Duodenal mucosa (tissue), 2 donors: ENCODE measurements at regions not wholly inside any gene's neighbourhood (a gene's known extent, or its start where the extent isn't known, plus 50 kb on each side); places are given as distances from the start of the nearest gene placed in this dataset.
"Not testable (repeated sequence)": the region's sequence is repeated elsewhere in the genome, so short reads cannot be mapped to it uniquely, and the experiment has no call there.

Experiments used
- H3K27ac ChIP-seq: one replicate; pipeline ENCODE4 v1.7.0; 2013; ENCODE audit warnings: low read depth, low read length
- H3K27me3 ChIP-seq, 2 donors: one replicate each; pipeline ENCODE4 v1.7.0; 2013; ENCODE audit warnings: low read length in 2 of 2, control low read depth in 1 of 2; ENCODE audit not compliant: insufficient read depth in 2 of 2, control insufficient read depth in 1 of 2
- H3K36me3 ChIP-seq, 2 donors: one replicate each; pipeline ENCODE4 v1.7.0; 2013; ENCODE audit warnings: low read length in 2 of 2, control low read depth in 1 of 2; ENCODE audit not compliant: insufficient read depth in 2 of 2, control insufficient read depth in 1 of 2
- H3K4me1 ChIP-seq, 2 donors: one replicate each; pipeline ENCODE4 v1.7.0; 2013; ENCODE audit warnings: low read length in 2 of 2, control low read depth in 1 of 2; ENCODE audit not compliant: insufficient read depth in 2 of 2, control insufficient read depth in 1 of 2
- H3K4me3 ChIP-seq, 2 donors: one replicate each; pipeline ENCODE4 v1.7.0; 2013; ENCODE audit warnings: low read length in 2 of 2, low read depth in 1 of 2
- H3K9ac ChIP-seq, 2 donors: one replicate each; pipeline ENCODE4 v1.7.0; 2013; ENCODE audit warnings: low read length in 2 of 2, low read depth in 1 of 2
- H3K9me3 ChIP-seq, 2 donors: one replicate each; pipeline ENCODE4 v1.7.0; 2013; ENCODE audit warnings: low read length in 2 of 2, control low read depth in 1 of 2; ENCODE audit not compliant: control insufficient read depth in 1 of 2

DNA sequence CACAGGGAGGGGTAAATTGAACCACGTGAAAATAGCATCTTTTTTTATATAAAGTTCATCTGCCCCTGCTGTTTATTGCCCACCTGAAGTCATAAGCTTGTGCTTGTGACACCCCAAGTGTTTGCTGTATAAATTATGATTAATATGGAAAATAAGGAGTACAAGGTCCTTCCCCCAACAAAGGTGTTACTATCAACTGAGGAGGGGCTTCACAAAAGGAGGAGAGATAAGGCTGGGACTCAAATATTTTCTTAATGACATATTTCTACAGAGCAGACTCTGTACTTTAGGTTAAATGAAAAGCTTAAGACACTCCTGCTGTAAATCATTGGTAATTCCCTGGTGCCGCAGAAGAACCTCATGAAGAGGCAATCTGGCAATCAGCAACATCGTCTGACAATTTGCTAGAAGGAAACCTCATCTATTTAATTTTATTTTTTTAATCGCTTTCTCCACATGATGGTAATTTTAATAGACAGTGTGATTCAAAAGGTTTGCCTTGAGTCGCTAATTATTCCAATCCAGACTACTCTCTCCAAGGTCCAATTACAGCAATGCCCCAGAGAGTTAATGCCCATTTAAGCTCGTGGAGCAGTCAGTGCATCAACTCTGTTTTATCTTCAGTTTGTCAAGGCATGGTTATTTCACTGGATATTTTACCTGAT is 1432.4 kb downstream of the FAM181B start:
- Histone ChIP-seq H3K9ac (no peak overlapping the region), H3K36me3 (no peaks in the 10 kb centered on the region), H3K4me3 (no peak overlapping the region), H3K27me3 (no peaks in the 10 kb centered on the region), H3K27ac (no peak overlapping the region), H3K4me1 (no peaks in the 10 kb centered on the region), H3K9me3 (no peaks in the 10 kb centered on the region)

DNA sequence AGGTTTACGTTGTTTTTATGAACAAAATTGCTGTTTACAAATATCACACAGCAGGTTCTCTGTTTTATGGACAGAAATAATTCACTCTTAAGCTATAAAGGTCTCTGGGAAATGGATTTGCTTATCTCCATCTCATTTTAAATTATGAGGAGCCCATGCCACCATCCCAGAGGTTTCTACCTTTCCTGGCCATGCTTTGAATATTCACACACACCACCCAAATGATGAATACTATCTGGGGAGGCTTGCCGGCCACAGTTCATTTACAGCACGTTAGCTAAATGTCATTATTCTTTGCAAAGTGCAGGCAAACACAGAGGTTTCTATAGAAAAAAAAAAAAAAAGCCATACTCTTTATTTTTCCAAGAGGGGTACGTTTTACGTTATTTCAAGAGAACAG is 1446.7 kb downstream of the FAM181B start:
- no peak overlapping the region for H3K27ac ChIP-seq
- H3K4me3 ChIP-seq: no peak overlapping the region
- H3K9ac ChIP-seq: no peak overlapping the region
- H3K9me3 ChIP-seq: peaks cover 0 to 5% of the 10 kb centered on the region in 2 donors
- no peaks in the 10 kb centered on the region for H3K36me3 ChIP-seq
- no peaks in the 10 kb centered on the region for H3K27me3 ChIP-seq
- no peaks in the 10 kb centered on the region for H3K4me1 ChIP-seq

DNA sequence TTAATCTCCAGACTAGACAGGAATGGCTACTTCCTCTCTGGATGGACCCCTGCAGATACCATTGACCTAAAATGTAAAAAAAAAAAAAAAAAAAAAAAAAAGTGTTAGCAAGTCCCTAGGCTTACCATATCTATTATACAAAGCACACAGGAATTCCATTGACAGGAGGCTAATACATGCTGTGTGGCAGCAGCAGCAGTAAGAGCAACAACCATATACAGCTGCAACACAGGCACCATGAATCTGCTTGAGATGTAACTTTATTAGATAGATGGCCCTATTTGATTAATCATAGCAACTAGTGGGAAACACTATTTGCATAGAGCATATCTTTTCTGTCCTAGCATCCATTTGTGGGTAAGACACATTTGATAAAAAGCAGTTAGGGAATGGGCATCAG is 1447.1 kb downstream of the FAM181B start:
- no peak overlapping the region for H3K9ac ChIP-seq
- peaks cover 0 to 5% of the 10 kb centered on the region in 2 donors for H3K9me3 ChIP-seq
- no peaks in the 10 kb centered on the region for H3K27me3 ChIP-seq
- no peak overlapping the region for H3K27ac ChIP-seq
- H3K4me1 ChIP-seq: no peaks in the 10 kb centered on the region
- no peak overlapping the region for H3K4me3 ChIP-seq
- no peaks in the 10 kb centered on the region for H3K36me3 ChIP-seq

DNA sequence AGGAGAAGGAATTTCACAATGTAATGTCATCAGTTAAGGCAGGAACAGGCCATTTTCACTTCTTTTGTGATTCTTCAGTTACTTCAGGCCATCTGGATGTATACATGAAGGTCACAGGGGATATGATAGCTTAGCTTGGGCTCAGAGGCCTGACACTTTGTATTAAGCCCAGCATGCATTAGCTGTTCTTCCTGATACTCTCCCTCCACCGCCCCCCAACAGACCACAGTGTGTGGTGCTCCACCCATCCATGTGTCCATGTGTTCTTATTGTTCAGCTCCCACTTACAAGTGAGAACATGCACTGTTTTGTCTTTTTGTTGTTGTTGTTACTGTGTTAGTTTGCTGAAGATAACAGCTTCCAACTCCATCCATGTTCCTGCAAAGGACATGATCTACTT is 1453.4 kb downstream of the FAM181B start:
- H3K27ac ChIP-seq, H3K36me3 ChIP-seq, H3K4me1 ChIP-seq, H3K9me3 ChIP-seq, H3K9ac ChIP-seq, H3K4me3 ChIP-seq, H3K27me3 ChIP-seq: not testable (repeated sequence)

DNA sequence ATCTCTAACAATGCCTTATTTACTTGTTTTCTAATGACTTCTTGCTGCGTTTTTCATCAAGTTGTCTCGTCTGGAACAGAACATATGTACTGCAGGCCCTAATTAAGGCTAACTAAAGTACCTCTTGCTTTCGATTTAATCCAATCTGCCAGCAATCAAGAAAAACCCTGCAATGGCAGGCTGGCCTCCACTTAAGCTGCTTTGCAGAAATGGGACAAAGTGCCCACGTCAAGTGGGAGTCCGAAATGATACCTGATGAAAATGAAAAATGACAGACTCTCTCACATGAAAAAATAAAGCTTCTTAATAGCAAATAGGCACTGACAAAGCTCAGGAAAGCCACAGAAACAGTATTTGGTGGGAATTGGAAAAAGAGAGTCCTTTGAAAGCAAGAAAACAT is 1454.7 kb downstream of the FAM181B start:
- no peaks in the 10 kb centered on the region for H3K27me3 ChIP-seq
- no peak overlapping the region for H3K27ac ChIP-seq
- H3K36me3 ChIP-seq: no peaks in the 10 kb centered on the region
- no peak overlapping the region for H3K4me3 ChIP-seq
- no peaks in the 10 kb centered on the region for H3K4me1 ChIP-seq
- H3K9ac ChIP-seq: no peak overlapping the region
- no peaks in the 10 kb centered on the region for H3K9me3 ChIP-seq

DNA sequence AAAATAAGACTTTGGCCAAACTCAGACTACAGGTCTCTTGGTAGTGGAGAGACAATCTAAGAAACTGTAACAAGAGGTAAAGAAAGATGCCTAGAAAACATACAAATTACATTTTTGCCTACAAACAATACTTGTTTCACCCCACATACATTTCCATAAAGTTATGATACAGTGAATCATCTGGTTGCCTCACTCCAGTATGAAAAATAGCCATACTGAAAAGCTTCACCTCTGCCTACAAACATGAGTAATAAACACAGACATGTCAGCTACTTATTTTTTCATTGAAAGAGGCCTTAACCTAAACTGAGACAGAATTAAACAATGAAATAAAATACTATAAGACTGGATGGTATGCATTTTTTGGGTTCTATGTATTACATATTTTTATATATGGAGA is 1463.0 kb downstream of the FAM181B start:
- no peak overlapping the region for H3K27ac ChIP-seq
- H3K9ac ChIP-seq: no peak overlapping the region

DNA sequence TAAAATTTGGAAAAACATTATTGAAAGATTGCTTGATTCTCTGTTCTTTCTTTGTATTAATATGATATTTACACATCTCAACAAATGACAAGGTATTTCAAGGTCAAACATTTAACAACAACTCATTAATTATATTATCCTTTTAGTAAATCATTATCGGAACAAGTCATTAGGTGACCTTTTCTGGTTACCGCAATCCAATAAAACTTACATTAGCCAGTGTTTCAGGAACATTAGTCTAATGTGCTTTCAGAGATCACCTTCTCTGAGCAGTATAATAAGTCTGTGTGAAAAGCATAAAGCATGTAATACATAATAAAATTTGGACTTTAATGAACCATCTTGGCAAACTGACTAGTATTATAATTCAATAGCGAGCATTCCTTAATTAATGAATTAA is 1466.4 kb downstream of the FAM181B start:
- Histone ChIP-seq H3K27me3 (no peaks in the 10 kb centered on the region), H3K36me3 (no peaks in the 10 kb centered on the region), H3K9me3 (no peaks in the 10 kb centered on the region), H3K4me1 (no peaks in the 10 kb centered on the region), H3K27ac (no peak overlapping the region), H3K4me3 (no peak overlapping the region), H3K9ac (no peak overlapping the region)

More for the DNA sequence above, 1463.0 kb downstream of the FAM181B start:
- H3K4me3 ChIP-seq: no peak overlapping the region
- no peaks in the 10 kb centered on the region for H3K27me3 ChIP-seq
- H3K4me1 ChIP-seq: peaks cover 3 to 4% of the 10 kb centered on the region in 2 donors
- H3K9me3 ChIP-seq: no peaks in the 10 kb centered on the region
- no peaks in the 10 kb centered on the region for H3K36me3 ChIP-seq

DNA sequence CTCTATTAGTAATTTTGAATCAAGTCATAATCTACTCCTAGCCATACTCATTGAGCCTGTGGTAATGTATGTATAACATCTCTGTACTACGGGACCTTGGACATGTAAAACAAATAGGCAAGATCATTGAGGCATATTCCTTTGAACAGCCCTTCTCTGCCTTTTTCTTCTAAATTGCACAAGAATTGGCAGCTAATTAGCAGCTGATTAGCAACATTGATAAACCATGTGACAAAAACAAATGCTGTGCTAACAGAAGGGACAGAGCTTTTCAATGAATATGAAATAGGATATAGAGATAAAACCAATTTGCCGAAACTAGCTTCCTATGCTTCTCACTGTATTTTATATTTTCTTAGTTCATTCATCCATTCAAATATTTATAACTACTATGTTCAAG is 1474.2 kb downstream of the FAM181B start:
- Histone ChIP-seq H3K9ac (no peak overlapping the region), H3K4me3 (no peak overlapping the region), H3K27ac (no peak overlapping the region), H3K4me1 (peaks cover 0 to 3% of the 10 kb centered on the region in 2 donors), H3K27me3 (no peaks in the 10 kb centered on the region), H3K9me3 (no peaks in the 10 kb centered on the region), H3K36me3 (no peaks in the 10 kb centered on the region)

DNA sequence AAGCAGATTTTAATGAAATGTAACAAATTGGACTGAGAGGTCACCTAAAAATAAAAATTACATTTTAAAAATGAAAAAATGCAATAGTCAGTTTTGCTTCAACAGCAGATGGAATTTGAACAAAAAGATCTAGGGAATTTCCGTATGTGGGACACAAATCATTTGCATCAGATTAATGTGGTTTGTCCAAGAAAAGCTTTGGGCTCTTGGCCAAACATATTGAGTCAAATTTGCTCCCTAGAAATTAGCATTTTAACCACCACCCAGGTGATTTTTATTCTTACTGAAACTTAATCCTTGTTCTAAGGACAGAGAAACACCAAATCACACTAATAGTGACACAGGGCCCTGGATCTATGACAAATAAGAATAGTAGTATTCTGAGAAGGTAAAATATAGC is 1477.8 kb downstream of the FAM181B start:
- Histone ChIP-seq H3K9ac (no peak overlapping the region), H3K27me3 (no peaks in the 10 kb centered on the region), H3K36me3 (no peaks in the 10 kb centered on the region), H3K4me3 (no peak overlapping the region), H3K27ac (no peak overlapping the region), H3K9me3 (no peaks in the 10 kb centered on the region), H3K4me1 (peaks cover 0 to 5% of the 10 kb centered on the region in 2 donors)

DNA sequence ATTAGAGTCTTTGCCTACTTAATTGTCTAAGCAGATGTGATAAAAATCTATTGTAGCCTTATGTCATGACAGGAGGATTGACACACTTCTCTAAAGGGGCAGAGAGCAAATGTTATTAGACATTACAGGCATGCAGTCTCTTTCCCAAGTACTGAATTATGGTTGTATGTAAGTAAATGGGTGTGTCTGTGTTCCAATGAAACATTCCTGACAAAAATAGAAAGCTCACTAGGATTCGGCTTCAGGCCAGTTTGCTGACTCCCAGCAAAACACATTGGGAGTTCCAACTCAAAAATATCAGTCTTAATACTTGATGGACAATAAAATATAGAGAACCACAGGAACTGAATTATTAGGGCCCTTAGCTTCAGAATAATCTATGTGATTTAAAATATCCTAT is 1480.4 kb downstream of the FAM181B start:
- no peaks in the 10 kb centered on the region for H3K9me3 ChIP-seq
- no peak overlapping the region for H3K4me3 ChIP-seq
- no peaks in the 10 kb centered on the region for H3K27me3 ChIP-seq
- H3K9ac ChIP-seq: no peak overlapping the region
- no peak overlapping the region for H3K27ac ChIP-seq
- H3K36me3 ChIP-seq: no peaks in the 10 kb centered on the region
- H3K4me1 ChIP-seq: peaks cover 0 to 5% of the 10 kb centered on the region in 2 donors

DNA sequence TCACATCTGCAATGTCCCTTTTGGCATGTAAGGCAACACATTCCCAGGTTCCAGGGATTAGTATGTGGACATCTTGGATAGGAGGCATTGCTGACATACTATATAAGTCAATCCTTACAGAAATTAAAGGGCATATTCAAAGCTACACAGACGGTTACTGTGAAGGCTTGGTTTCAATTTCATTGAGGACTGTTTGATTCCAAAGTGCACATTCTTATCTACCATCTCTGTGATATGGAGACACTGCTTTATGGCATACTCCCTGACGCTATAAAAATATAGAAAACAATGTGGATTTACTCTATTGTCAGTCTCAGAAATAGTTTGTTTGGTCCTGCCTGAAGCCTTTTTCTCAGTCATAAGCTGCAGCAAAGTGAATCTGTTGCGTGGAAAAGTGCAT is 1486.7 kb downstream of the FAM181B start:
- H3K27me3 ChIP-seq: no peaks in the 10 kb centered on the region
- no peak overlapping the region for H3K27ac ChIP-seq
- no peak overlapping the region for H3K9ac ChIP-seq
- no peaks in the 10 kb centered on the region for H3K36me3 ChIP-seq
- H3K9me3 ChIP-seq: no peaks in the 10 kb centered on the region
- H3K4me1 ChIP-seq: peaks cover 12 to 20% of the 10 kb centered on the region in 2 donors
- peak overlapping the region; percentile 32 to 43 for H3K4me3 ChIP-seq
